HEK293 (cell line): ENCODE measurements at regions not wholly inside any gene's neighbourhood (a gene's known extent, or its start where the extent isn't known, plus 50 kb on each side); places are given as distances from the start of the nearest gene placed in this dataset.

Source experiments
- PBX3 ChIP-seq: sonication (generic); formaldehyde crosslinking; IDR thresholded peaks from 2 replicates; pipeline ENCODE4 v1.8.1; 2022; ENCODE audit warnings: mild to moderate bottlenecking, moderate library complexity, missing genetic modification reagents
- PRDM10 ChIP-seq: fragments of 450-650 bp; formaldehyde crosslinking; IDR thresholded peaks from 2 replicates; pipeline ENCODE4 v1.5.1; 2016; ENCODE audit warnings: missing biosample characterization, missing genetic modification characterization
- REPIN1 ChIP-seq: fragments of 450-650 bp; formaldehyde crosslinking; IDR thresholded peaks from 2 replicates; pipeline ENCODE4 v1.5.1; 2017; ENCODE audit warnings: missing biosample characterization, missing genetic modification characterization, low read depth
- REST ChIP-seq: fragments of 450-650 bp; formaldehyde crosslinking; IDR thresholded peaks from 2 replicates; pipeline ENCODE4 v1.5.1; 2016; ENCODE audit warnings: missing biosample characterization, missing genetic modification characterization
- ZNF785 ChIP-seq: fragments of 450-650 bp; formaldehyde crosslinking; IDR thresholded peaks from 2 replicates; pipeline ENCODE4 v1.5.1; 2016; ENCODE audit warnings: missing biosample characterization, missing genetic modification characterization
- ZSCAN18 ChIP-seq: fragments of 450-650 bp; formaldehyde crosslinking; IDR thresholded peaks from 2 replicates; pipeline ENCODE4 v1.5.1; 2016; ENCODE audit warnings: missing biosample characterization, missing genetic modification characterization

- TF ChIP-seq ZSCAN18 (tag by site-specific recombination) (no peak), PBX3 (CRISPR knock-in tag) (no peak), REPIN1 (tag by site-specific recombination) (no peak), REST (tag by site-specific recombination) (no peak), PRDM10 (tag by site-specific recombination) (no peak), ZNF785 (tag by site-specific recombination) (no peak)
These were observed 300.0 kb downstream of the AEBP2 start for GRCh38 chr12:19739195-19739776.
